ENCODE measurements at regions not wholly inside any gene's neighbourhood (a gene's known extent, or its start where the extent isn't known, plus 50 kb on each side); places are given as distances from the start of the nearest gene placed in this dataset.
"Not testable (repeated sequence)": the region's sequence is repeated elsewhere in the genome, so short reads cannot be mapped to it uniquely, and the experiment has no call there.

DNA sequence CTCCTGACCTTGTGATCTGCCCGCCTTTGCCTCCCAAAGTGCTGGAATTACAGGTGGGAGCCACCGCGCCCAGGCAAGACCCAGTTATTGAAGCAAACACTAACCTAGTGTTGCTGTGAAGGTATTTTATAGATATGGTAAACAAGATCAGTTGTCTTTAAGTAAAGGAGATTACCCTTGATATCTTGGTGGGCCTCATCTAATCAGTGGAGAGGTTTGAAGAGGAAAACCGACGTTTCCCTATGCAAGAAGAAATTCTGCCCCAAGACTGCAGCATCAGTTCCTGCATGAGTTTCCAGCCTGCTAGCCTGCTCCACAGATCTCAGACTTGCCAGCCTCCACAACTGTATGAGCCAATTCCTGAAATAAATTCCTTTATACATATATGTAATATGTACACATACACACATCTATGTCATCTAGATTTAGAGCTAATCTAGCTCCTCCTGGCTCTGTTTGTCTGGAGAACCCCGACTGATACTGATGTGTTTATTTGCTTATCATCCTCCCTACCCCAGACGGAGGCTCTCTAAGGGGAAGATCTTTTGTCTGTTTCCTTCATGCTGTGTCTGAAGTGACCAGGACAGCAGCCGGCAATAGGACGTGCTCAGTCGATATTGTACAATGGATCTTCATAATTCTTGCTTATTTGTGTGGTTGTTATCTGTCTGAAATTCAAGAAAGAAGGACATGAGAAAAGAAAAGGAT is 90.9 kb downstream of the IER5 start:
- H3K4me3 ChIP-seq (ENCODE audit: low read depth, low read length), result no peak overlapping the region
- TF ChIP-seq, protein P1, sequence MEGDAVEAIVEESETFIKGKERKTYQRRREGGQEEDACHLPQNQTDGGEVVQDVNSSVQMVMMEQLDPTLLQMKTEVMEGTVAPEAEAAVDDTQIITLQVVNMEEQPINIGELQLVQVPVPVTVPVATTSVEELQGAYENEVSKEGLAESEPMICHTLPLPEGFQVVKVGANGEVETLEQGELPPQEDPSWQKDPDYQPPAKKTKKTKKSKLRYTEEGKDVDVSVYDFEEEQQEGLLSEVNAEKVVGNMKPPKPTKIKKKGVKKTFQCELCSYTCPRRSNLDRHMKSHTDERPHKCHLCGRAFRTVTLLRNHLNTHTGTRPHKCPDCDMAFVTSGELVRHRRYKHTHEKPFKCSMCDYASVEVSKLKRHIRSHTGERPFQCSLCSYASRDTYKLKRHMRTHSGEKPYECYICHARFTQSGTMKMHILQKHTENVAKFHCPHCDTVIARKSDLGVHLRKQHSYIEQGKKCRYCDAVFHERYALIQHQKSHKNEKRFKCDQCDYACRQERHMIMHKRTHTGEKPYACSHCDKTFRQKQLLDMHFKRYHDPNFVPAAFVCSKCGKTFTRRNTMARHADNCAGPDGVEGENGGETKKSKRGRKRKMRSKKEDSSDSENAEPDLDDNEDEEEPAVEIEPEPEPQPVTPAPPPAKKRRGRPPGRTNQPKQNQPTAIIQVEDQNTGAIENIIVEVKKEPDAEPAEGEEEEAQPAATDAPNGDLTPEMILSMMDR (IDR thresholded peaks at IDR 0.05; ENCODE audit: low read depth, low read length), result no peak

- no peak overlapping the region for H3K4me3 ChIP-seq (ENCODE audit: low read depth, low read length)
- TF ChIP-seq, protein P1 (IDR thresholded peaks at IDR 0.05; ENCODE audit: low read depth, low read length), result no peak
These were observed 91.5 kb downstream of the IER5 start for GRCh38 chr1:181179987-181180365.

- TF ChIP-seq, protein P1 (IDR thresholded peaks at IDR 0.05; ENCODE audit: low read depth, low read length), result no peak
- no peak overlapping the region for H3K4me3 ChIP-seq (ENCODE audit: low read depth, low read length)
These were observed 92.0 kb downstream of the IER5 start for GRCh38 chr1:181180407-181181031.

- TF ChIP-seq, protein P1 (IDR thresholded peaks at IDR 0.05; ENCODE audit: low read depth, low read length), result no peak
- no peak overlapping the region for H3K4me3 ChIP-seq (ENCODE audit: low read depth, low read length)
These were observed 93.5 kb downstream of the IER5 start for GRCh38 chr1:181181792-181182585.

DNA sequence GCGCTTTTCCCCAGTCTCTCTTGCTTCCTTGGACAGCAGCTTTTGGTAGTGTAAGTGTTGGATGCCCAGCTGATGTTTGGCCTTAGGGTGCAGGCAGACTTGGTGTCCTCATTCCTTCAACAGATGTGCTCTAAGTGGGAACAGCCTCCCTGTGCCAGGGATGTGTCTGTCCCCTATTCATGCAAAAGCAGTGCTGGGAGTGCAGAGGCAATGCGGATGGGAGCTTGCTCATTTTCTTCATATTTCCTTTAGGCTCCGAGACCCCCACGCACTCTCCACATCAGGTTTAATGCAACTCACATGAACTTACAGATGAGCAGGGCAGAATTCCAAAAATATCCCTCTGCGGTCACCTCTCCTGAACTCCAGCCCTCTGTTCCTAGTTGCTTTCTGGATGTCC is 96.1 kb downstream of the IER5 start:
- H3K4me3 ChIP-seq (ENCODE audit: low read depth, low read length), result no peak overlapping the region
- TF ChIP-seq, protein P1 (IDR thresholded peaks at IDR 0.05; ENCODE audit: low read depth, low read length), result no peak

DNA sequence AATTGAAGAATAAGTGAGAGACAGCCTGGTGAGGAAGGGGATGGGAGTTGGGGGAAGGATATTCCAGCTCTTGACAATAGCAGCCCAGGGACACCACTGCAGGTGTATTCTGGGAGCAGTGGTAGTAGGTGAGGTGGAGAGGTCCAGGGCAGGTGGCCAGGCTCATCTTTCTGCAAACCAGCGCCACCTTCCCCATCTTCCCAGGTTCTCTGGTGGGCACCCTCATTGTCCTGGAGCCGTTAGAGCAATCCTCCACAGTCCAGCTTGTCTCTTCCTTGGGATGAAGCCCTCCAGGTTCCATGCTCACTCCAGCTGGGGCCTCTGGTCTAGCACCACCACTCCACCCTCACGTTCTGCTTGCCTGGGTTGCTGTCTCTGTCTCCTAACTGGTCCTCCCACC is 97.0 kb downstream of the IER5 start:
- H3K4me3 ChIP-seq (ENCODE audit: low read depth, low read length), result no peak overlapping the region
- TF ChIP-seq, protein P1 (IDR thresholded peaks at IDR 0.05; ENCODE audit: low read depth, low read length), result no peak

DNA sequence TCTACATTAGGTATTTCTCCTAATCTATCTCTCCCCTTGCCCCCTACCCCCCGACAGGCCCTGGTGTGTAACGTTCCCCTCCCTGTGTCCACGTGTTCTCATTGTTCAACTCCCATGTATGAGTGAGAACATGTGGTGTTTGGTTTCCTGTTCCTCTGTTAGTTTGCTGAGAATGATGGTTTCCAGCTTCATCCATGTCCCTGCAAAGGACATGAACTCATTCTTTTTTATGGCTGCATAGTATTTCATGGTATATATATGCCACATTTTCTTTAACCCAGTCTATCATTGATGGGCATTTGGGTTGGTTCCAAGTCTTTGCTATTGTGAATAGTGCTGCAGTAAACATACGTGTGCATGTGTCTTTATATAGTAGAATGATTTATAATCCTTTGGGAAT is 97.6 kb downstream of the IER5 start:
- H3K4me3 ChIP-seq (ENCODE audit: low read depth, low read length), result not testable (repeated sequence)
